H1 (cell line): ENCODE measurements at regions not wholly inside any gene's neighbourhood (a gene's known extent, or its start where the extent isn't known, plus 50 kb on each side); places are given as distances from the start of the nearest gene placed in this dataset.

Source experiments
- BACH1 ChIP-seq: IDR thresholded peaks from 2 replicates; pipeline ENCODE4 v1.6.1; 2012; ENCODE audit warnings: low read length, improper control_type of control experiment
- CEBPB ChIP-seq: IDR thresholded peaks from 2 replicates; pipeline ENCODE4 v1.6.1; 2012; ENCODE audit warnings: low read depth, low read length
- CHD1 ChIP-seq: IDR thresholded peaks from 2 replicates; pipeline ENCODE4 v1.6.1; 2012; ENCODE audit warnings: low read depth, low read length, improper control_type of control experiment
- CHD7 ChIP-seq: fragments of 300-600 bp; sonication (generic); IDR thresholded peaks from 2 replicates; pipeline ENCODE4 v1.7.1; 2012; ENCODE audit warnings: low read length, moderate library complexity, mild to moderate bottlenecking, inconsistent platforms; ENCODE audit not compliant: insufficient replicate concordance
- CREB1 ChIP-seq: IDR thresholded peaks from 2 replicates; pipeline ENCODE4 v1.6.1; 2012; ENCODE audit warnings: inconsistent platforms
- EGR1 ChIP-seq: IDR thresholded peaks from 2 replicates; pipeline ENCODE4 v1.6.1; 2011; ENCODE audit warnings: low read depth, low read length, borderline replicate concordance
- EZH2 ChIP-seq: fragments of 200-600 bp; sonication (generic); IDR thresholded peaks from 2 replicates; pipeline ENCODE4 v1.7.1; 2012; ENCODE audit warnings: low read depth, mild to moderate bottlenecking, moderate library complexity, low read length, inconsistent platforms; ENCODE audit not compliant: severe bottlenecking
- JUN ChIP-seq: IDR thresholded peaks from 2 replicates; pipeline ENCODE4 v1.6.1; 2011; ENCODE audit warnings: low read depth, mild to moderate bottlenecking, improper control_type of control experiment, low read length
- KDM5A ChIP-seq: fragments of 200-600 bp; IDR thresholded peaks from 2 replicates; pipeline ENCODE4 v1.7.1; 2012; ENCODE audit warnings: mild to moderate bottlenecking, low read length, inconsistent platforms, mixed read lengths
- SAP30 ChIP-seq: fragments of 300-600 bp; sonication (generic); IDR thresholded peaks from 2 replicates; pipeline ENCODE4 v1.7.1; 2012; ENCODE audit warnings: low read length, moderate library complexity, mild to moderate bottlenecking, inconsistent platforms; ENCODE audit not compliant: insufficient read depth, insufficient replicate concordance
- YY1 ChIP-seq: IDR thresholded peaks from 2 replicates; pipeline ENCODE4 v1.6.1; 2011; ENCODE audit warnings: low read depth, mild to moderate bottlenecking, low read length

- TF ChIP-seq CHD7 (no peak), EZH2 (no peak), CREB1 (no peak), KDM5A (no peak), SAP30 (no peak), CHD1 (no peak), YY1 (no peak), EGR1 (no peak), BACH1 (no peak), CEBPB (no peak), JUN (no peak)
Observed at GRCh38 chr13:73141292-73141771, 82.5 kb downstream of the KLF5 start (continued).
